ENCODE measurements at regions not wholly inside any gene's neighbourhood (a gene's known extent, or its start where the extent isn't known, plus 50 kb on each side); places are given as distances from the start of the nearest gene placed in this dataset.

- H4K20me1 ChIP-seq (ENCODE audit: insufficient read depth, low read length): no peaks in the 10 kb centered on the region
These were observed 156.9 kb upstream of the ZFP64 start for GRCh38 chr20:52348434-52348833.

More at GRCh38 chr20:52348434-52348833, 156.9 kb upstream of the ZFP64 start:
- no peaks in the 10 kb centered on the region for H3K9me1 ChIP-seq (ENCODE audit: insufficient read depth, low read length)
- WGBS, 2 experiments (ENCODE audit: extremely low coverage in 2 of 2, insufficient read length in 1 of 2): no CpG with 5 or more reads among the region's 2 CpGs
- H2BK15ac ChIP-seq (ENCODE audit: low read depth, low read length): no peak overlapping the region
- H3K36me3 ChIP-seq (ENCODE audit: control insufficient read depth, insufficient read depth, low read length): no peaks in the 10 kb centered on the region
- intact Hi-C loops (cut with micrococcal nuclease) (no loop called here), in situ Hi-C loops (cut with MboI; ENCODE audit: low sequenced_read_pairs) (no loop called here), dilution Hi-C loops (cut with HindIII; ENCODE audit: low sequenced_read_pairs, unreplicated experiment) (no loop called here)
- POLR2A ChIA-PET (ENCODE audit: unreplicated experiment): no interaction called here
- DNase-seq (no peak), ATAC-seq (ENCODE audit: low read depth) (no peak)
- H2AK9ac ChIP-seq (replicated peaks; ENCODE audit: low read depth, low read length, poor library complexity): no peak overlapping the region
- no peak overlapping the region for H3K4ac ChIP-seq (ENCODE audit: low read depth, low read length)
- no peak overlapping the region for H3K56ac ChIP-seq (ENCODE audit: extremely low read depth, insufficient read depth, low read length)
- H2BK120ac ChIP-seq (ENCODE audit: low read depth, low read length): no peak overlapping the region
- CTCF ChIA-PET: no interaction called here
- H3K27ac ChIP-seq (ENCODE audit: insufficient read depth, low read length): no peak overlapping the region
- no peak overlapping the region for H4K91ac ChIP-seq (ENCODE audit: insufficient read depth, low read depth, low read length)
- no peaks in the 10 kb centered on the region for H3K79me1 ChIP-seq (ENCODE audit: low read depth in 1 of 2, low read length in 2 of 2)
- no peaks in the 10 kb centered on the region for H3K27me3 ChIP-seq (ENCODE audit: control insufficient read depth, insufficient read depth, low read length)
- H3K4me1 ChIP-seq (ENCODE audit: control insufficient read depth, insufficient read depth, low read length): no peaks in the 10 kb centered on the region
- H3K9me3 ChIP-seq (ENCODE audit: control insufficient read depth, insufficient read depth, low read length): no peaks in the 10 kb centered on the region
- no peak overlapping the region for H2BK20ac ChIP-seq (ENCODE audit: low read depth, low read length)
- no peak overlapping the region for H2AK5ac ChIP-seq (ENCODE audit: low read depth, low read length)
- H3K18ac ChIP-seq (ENCODE audit: low read depth, low read length): no peak overlapping the region
- H2BK5ac ChIP-seq (ENCODE audit: low read depth, low read length, poor library complexity, severe bottlenecking): no peak overlapping the region
- no peak overlapping the region for H3K14ac ChIP-seq (replicated peaks; ENCODE audit: low read depth, low read length)
- H3K9ac ChIP-seq (ENCODE audit: low read depth, low read length): no peak overlapping the region
- no peak overlapping the region for H2AFZ ChIP-seq (replicated peaks; ENCODE audit: low read length, poor library complexity)
- TF ChIP-seq NFE2L2 (IDR thresholded peaks at IDR 0.05; ENCODE audit: low read depth, low read length) (no peak), CEBPB (IDR thresholded peaks at IDR 0.05; ENCODE audit: low read depth, low read length) (no peak), RCOR1 (IDR thresholded peaks at IDR 0.05; ENCODE audit: insufficient replicate concordance, low read length) (no peak), USF2 (IDR thresholded peaks at IDR 0.05; ENCODE audit: low read depth, low read length) (no peak), POLR2A (IDR thresholded peaks at IDR 0.05; ENCODE audit: low read depth, low read length) (no peak), FOS (IDR thresholded peaks at IDR 0.05; ENCODE audit: low read depth, low read length) (no peak), BHLHE40 (IDR thresholded peaks at IDR 0.05; ENCODE audit: low read depth, low read length) (no peak), SMC3 (IDR thresholded peaks at IDR 0.05; ENCODE audit: low read depth, low read length) (no peak), MAZ (IDR thresholded peaks at IDR 0.05; ENCODE audit: borderline replicate concordance, low read depth, low read length) (no peak), CTCF (conservative IDR thresholded peaks at IDR 0.05; ENCODE audit: low read depth, low read length) (no peak), RFX5 (IDR thresholded peaks at IDR 0.05; ENCODE audit: low read depth, low read length) (no peak), MAFK (IDR thresholded peaks at IDR 0.05; ENCODE audit: low read depth, low read length) (no peak), CHD1 (IDR thresholded peaks at IDR 0.05; ENCODE audit: low read depth, low read length) (no peak), RAD21 (IDR thresholded peaks at IDR 0.05; ENCODE audit: low read length) (no peak), MXI1 (IDR thresholded peaks at IDR 0.05; ENCODE audit: borderline replicate concordance, low read depth, low read length) (no peak)
- TF ChIP-seq, protein P1, sequence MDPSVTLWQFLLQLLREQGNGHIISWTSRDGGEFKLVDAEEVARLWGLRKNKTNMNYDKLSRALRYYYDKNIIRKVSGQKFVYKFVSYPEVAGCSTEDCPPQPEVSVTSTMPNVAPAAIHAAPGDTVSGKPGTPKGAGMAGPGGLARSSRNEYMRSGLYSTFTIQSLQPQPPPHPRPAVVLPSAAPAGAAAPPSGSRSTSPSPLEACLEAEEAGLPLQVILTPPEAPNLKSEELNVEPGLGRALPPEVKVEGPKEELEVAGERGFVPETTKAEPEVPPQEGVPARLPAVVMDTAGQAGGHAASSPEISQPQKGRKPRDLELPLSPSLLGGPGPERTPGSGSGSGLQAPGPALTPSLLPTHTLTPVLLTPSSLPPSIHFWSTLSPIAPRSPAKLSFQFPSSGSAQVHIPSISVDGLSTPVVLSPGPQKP (IDR thresholded peaks at IDR 0.05; ENCODE audit: borderline replicate concordance, low read depth, low read length): no peak
- H4K5ac ChIP-seq (ENCODE audit: low read depth, low read length): no peak overlapping the region
- no peak overlapping the region for H3K4me3 ChIP-seq (ENCODE audit: insufficient read depth, low read depth, low read length)
- H4K8ac ChIP-seq (ENCODE audit: low read depth in 2 of 2, low read length in 2 of 2): no peak overlapping the region
- H3K23ac ChIP-seq (ENCODE audit: low read depth, low read length): no peak overlapping the region
- no TSS peak for BruUV-seq (replicated peaks)
- no peak overlapping the region for H3K4me2 ChIP-seq (ENCODE audit: low read depth, low read length)

Data from IMR-90 (cell line).